Gastrocnemius medialis (tissue), 4 donors: ENCODE measurements at regions not wholly inside any gene's neighbourhood (a gene's known extent, or its start where the extent isn't known, plus 50 kb on each side); places are given as distances from the start of the nearest gene placed in this dataset.

ENCODE experiments used
- CTCF ChIP-seq, 5 experiments: fragments of 450-650 bp in 3 of 5; fragments of 200-600 bp in 2 of 5; sonication (generic) in 2 of 5; IDR thresholded peaks in 4 of 5; conservative IDR thresholded peaks in 1 of 5; 1 replicate in 4 of 5; 2 replicates in 1 of 5; pipeline ENCODE4 v1.5.1; 2016 to 2019; ENCODE audit warnings: antibody characterized with exemption in 5 of 5, mild to moderate bottlenecking in 3 of 5, moderate library complexity in 3 of 5
- POLR2A ChIP-seq, 2 donors: fragments of 450-650 bp; IDR thresholded peaks; one replicate each; pipeline ENCODE4 v1.6.1; 2017; ENCODE audit warnings: antibody characterized with exemption in 2 of 2, mild to moderate bottlenecking in 2 of 2, moderate library complexity in 2 of 2

GRCh38 chr11:11770921-11771486 is 70.8 kb upstream of the USP47 start:
- TF ChIP-seq CTCF (IDR thresholded peaks at IDR 0.05 in 4 of 5, conservative IDR thresholded peaks at IDR 0.05 in 1 of 5) (no peak), POLR2A (IDR thresholded peaks at IDR 0.05) (no peak)
